GM18867 (cell line): ENCODE measurements at regions not wholly inside any gene's neighbourhood (a gene's known extent, or its start where the extent isn't known, plus 50 kb on each side); places are given as distances from the start of the nearest gene placed in this dataset.
A peak's percentile ranks its signal among the peaks of the same experiment; 100 is the strongest.

Experiments
- ATAC-seq: cut with Tn5 transposase; IDR thresholded peaks from one replicate; pipeline ENCODE4 v1.9.1; 2021; ENCODE audit warnings: mild to moderate bottlenecking, moderate library complexity; ENCODE audit not compliant: unreplicated experiment

GRCh38 chr12:88413646-88414045, 166.6 kb downstream of the KITLG start:
- no peak for ATAC-seq

GRCh38 chr12:88416155-88416554, 164.1 kb downstream of the KITLG start:
- peak; percentile 42 for ATAC-seq

- ATAC-seq, result no peak
These were observed 163.5 kb downstream of the KITLG start for GRCh38 chr12:88416786-88417185.

- no peak for ATAC-seq
These were observed 162.7 kb downstream of the KITLG start for GRCh38 chr12:88417531-88417930.

- no peak for ATAC-seq
These were observed 161.3 kb downstream of the KITLG start for GRCh38 chr12:88418856-88419497.

- ATAC-seq, result no peak
These were observed 160.5 kb downstream of the KITLG start for GRCh38 chr12:88419794-88420193.

GRCh38 chr12:88420457-88420856, 159.8 kb downstream of the KITLG start:
- ATAC-seq, result no peak

- no peak for ATAC-seq
These were observed 155.2 kb downstream of the KITLG start for GRCh38 chr12:88424791-88425730.

- ATAC-seq, result no peak
These were observed 151.9 kb downstream of the KITLG start for GRCh38 chr12:88428350-88428749.

- no peak for ATAC-seq
These were observed 149.0 kb downstream of the KITLG start for GRCh38 chr12:88431246-88431645.

- ATAC-seq, result no peak
These were observed 147.5 kb downstream of the KITLG start for GRCh38 chr12:88432531-88433490.

- ATAC-seq, result peak; percentile 63
These were observed 146.1 kb downstream of the KITLG start for GRCh38 chr12:88433997-88434703.

GRCh38 chr12:88435334-88436076, 144.8 kb downstream of the KITLG start:
- no peak for ATAC-seq

- no peak for ATAC-seq
These were observed 143.0 kb downstream of the KITLG start for GRCh38 chr12:88437226-88437625.
